Esophagus squamous epithelium (tissue), 5 donors: ENCODE measurements at regions not wholly inside any gene's neighbourhood (a gene's known extent, or its start where the extent isn't known, plus 50 kb on each side); places are given as distances from the start of the nearest gene placed in this dataset.

Source experiments
- DNase-seq: peaks from one replicate; lab custom pipeline; 2025; lab: John Stamatoyannopoulos, UW
- H3K27ac ChIP-seq, 4 donors: fragments of 200-600 bp; sonication (generic); one replicate each; pipeline ENCODE4 v1.5.1; 2016 to 2019; ENCODE audit warnings: mild to moderate bottlenecking in 1 of 4
- H3K27me3 ChIP-seq, 4 donors: fragments of 200-600 bp; sonication (generic); 1 replicate in 3 of 4; 2 replicates in 1 of 4; pipeline versions ENCODE4 v1.5.1 to v1.6.0; 2017 to 2021; ENCODE audit warnings: antibody characterized with exemption in 1 of 4
- H3K36me3 ChIP-seq, 3 donors: fragments of 200-600 bp; sonication (generic); one replicate each; pipeline ENCODE4 v1.5.1; 2016 to 2019
- H3K4me1 ChIP-seq, 3 donors: fragments of 200-600 bp; sonication (generic); one replicate each; pipeline ENCODE4 v1.5.1; 2017 to 2019
- H3K4me3 ChIP-seq, 4 donors: fragments of 200-600 bp; sonication (generic); 1 replicate in 3 of 4; 2 replicates in 1 of 4; pipeline ENCODE4 v1.5.1; 2016 to 2019; ENCODE audit warnings: mild to moderate bottlenecking in 2 of 4, moderate library complexity in 1 of 4
- H3K9me3 ChIP-seq, 3 donors: fragments of 200-600 bp; sonication (generic); one replicate each; pipeline ENCODE4 v1.5.1; 2016 to 2019
- CTCF ChIP-seq, 6 experiments: fragments of 450-650 bp in 4 of 6; fragments of 200-600 bp in 2 of 6; sonication (generic) in 2 of 6; IDR thresholded peaks; one replicate each; pipeline ENCODE4 v1.5.1; 2016 to 2019; ENCODE audit warnings: antibody characterized with exemption in 6 of 6, mild to moderate bottlenecking in 4 of 6, moderate library complexity in 4 of 6
- POLR2A ChIP-seq, 4 donors: fragments of 450-650 bp; IDR thresholded peaks; one replicate each; pipeline ENCODE4 v1.6.1; 2017; ENCODE audit warnings: antibody characterized with exemption in 4 of 4, mild to moderate bottlenecking in 4 of 4, moderate library complexity in 3 of 4
- WGBS, 2 donors: methylation state at CpG; one replicate each; pipeline ENCODE4 v1.1.5; 2018; 5-methylcytosine and 5-hydroxymethylcytosine counted together
- intact Hi-C: fragments of 100-400 bp; cut with DNase I; formaldehyde crosslinking; loops from one replicate; pipeline ENCODE4 v1.15.0; 2022
- donor health status: DM: yes; HTN: yes; CAD: no.

DNA sequence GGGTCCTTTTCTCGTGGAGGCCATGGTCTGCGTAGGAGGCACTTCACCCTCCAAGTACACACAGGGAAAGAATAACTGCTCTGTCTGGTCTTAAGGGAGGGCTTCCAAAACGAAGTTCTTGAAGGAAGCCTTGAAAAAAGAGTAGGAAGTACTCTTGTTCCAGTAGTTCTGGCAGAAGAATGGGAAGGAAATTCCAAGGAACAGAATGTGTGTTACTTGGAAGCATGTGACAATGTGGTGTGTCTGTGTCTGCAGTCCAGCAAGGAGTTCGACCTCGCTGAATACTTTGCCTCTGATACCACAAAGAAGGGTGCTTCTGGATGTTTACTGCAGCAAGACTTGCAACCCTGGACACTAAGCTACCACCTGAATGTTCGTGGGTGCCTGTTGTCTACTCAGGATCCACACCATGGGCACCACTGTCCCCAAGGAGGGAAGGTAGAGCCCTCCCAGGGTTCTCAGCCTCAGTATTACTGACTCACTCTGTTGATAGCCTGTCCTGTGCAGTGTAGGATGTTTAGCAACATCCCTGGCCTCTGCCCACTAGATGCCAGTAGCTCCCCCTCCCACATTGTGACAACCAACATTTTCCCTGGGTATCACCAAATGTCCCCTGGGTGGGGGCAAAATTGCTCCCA is 471.6 kb upstream of the CDH4 start:
- no peak for DNase-seq
- Histone ChIP-seq H3K4me1 (no peaks in the 10 kb centered on the region), H3K36me3 (no peaks in the 10 kb centered on the region), H3K27ac (no peak overlapping the region), H3K27me3 (no peaks in the 10 kb centered on the region), H3K9me3 (peaks cover 0 to 4% (median 0%) of the 10 kb centered on the region in 3 donors), H3K4me3 (no peak overlapping the region)
- TF ChIP-seq POLR2A (IDR thresholded peaks at IDR 0.05) (no peak), CTCF (IDR thresholded peaks at IDR 0.05) (no peak)
- intact Hi-C loops: no loop called here
- 61 to 65% methylated on average over 5 to 6 of the region's 6 CpGs for WGBS, 2 donors

DNA sequence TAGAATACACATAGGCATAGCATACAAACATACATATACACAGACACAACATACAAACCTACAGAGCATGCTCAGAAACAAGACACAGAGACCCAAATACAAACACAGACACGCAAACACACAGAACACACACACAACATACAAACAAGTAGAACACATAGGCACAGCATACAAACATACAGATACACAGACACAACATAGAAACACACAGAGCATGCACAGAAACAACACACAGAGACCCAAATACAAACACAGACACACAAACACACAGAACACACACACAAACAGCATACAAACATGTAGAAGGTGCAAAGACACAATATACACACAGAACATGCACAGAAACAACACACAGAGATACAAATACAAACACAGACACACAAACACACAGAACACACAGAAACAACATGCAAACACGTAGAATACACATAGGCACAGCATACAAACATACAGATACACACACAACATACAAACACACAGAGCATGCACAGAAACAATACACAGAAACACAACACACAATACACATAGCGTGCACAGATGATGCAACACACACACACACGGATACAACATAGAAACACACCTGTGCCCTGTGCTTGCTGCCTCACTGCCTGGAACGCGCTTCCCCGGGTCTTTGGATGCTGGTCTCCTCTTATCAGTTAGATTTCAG is 469.0 kb upstream of the CDH4 start:
- Histone ChIP-seq H3K27ac (no peak overlapping the region), H3K27me3 (no peaks in the 10 kb centered on the region), H3K36me3 (no peaks in the 10 kb centered on the region), H3K4me1 (peaks cover 0 to 4% (median 0%) of the 10 kb centered on the region in 3 donors), H3K4me3 (no peak overlapping the region), H3K9me3 (peaks cover 0 to 4% (median 0%) of the 10 kb centered on the region in 3 donors)
- WGBS, 2 donors: 84 to 86% methylated on average over 7 of the region's 7 CpGs
- no peak for DNase-seq
- TF ChIP-seq CTCF (IDR thresholded peaks at IDR 0.05) (no peak), POLR2A (IDR thresholded peaks at IDR 0.05) (no peak)
- intact Hi-C loops: no loop called here

DNA sequence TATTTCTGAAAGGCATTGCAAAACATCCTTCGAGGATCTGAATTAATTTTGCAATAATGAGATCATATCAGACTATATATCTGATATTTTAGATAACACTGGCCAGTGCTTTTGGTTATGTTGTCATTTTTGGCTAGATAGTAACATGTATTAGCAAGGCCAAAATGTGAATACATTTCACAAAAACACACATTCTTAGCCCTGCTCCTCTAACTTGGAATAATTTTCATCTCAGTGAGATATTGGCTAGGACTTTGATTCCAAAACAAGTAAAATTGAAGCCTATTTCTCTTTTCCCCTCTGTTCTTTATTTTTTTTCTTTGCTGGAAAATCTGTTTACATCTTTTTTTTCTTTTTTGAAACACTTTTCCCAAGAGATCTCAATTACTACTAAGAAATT is 466.8 kb upstream of the CDH4 start:
- H3K4me3 ChIP-seq: no peak overlapping the region
- intact Hi-C loops: no loop called here

DNA sequence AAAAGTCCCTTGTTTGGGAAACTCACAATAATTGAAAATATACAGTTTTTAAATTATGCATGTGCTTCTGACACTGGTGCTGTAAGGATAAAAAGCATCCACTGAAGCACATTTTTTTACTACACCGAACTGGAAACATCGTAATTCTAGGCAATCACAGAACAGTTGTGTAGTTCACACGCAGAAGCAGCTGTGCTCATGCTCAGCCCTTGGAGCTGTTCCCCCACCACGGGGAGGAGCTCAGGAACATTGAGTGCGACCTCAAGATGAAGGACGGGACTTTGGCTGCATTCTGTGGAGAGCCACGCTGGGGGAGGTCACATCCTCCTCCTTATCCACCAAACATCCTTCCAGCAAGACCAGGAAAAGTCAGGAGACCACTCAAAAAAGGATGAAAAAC is 466.3 kb upstream of the CDH4 start:
- Histone ChIP-seq H3K27me3 (no peaks in the 10 kb centered on the region), H3K36me3 (no peaks in the 10 kb centered on the region), H3K27ac (no peak overlapping the region), H3K9me3 (no peaks in the 10 kb centered on the region), H3K4me3 (no peak overlapping the region), H3K4me1 (peaks cover 0 to 4% (median 0%) of the 10 kb centered on the region in 3 donors)
- intact Hi-C loops: no loop called here
- WGBS, 2 donors: 35 to 36% methylated on average over 6 to 7 of the region's 7 CpGs
- no peak for TF ChIP-seq POLR2A (IDR thresholded peaks at IDR 0.05)
- no peak for TF ChIP-seq CTCF (IDR thresholded peaks at IDR 0.05)
- no peak for DNase-seq

More for the DNA sequence above, 466.8 kb upstream of the CDH4 start:
- WGBS, 2 donors: 43 to 59% methylated on average over 1 of the region's 1 CpG
- no peak for DNase-seq
- no peaks in the 10 kb centered on the region for H3K27me3 ChIP-seq
- H3K9me3 ChIP-seq: no peaks in the 10 kb centered on the region
- peaks cover 0 to 4% (median 0%) of the 10 kb centered on the region in 3 donors for H3K4me1 ChIP-seq
- TF ChIP-seq POLR2A (IDR thresholded peaks at IDR 0.05) (no peak), CTCF (IDR thresholded peaks at IDR 0.05) (no peak)
- no peaks in the 10 kb centered on the region for H3K36me3 ChIP-seq
- no peak overlapping the region for H3K27ac ChIP-seq

GRCh38 chr20:60786686-60787217 is 465.3 kb upstream of the CDH4 start:
- H3K27me3 ChIP-seq: no peaks in the 10 kb centered on the region
- H3K36me3 ChIP-seq: no peaks in the 10 kb centered on the region
- no peaks in the 10 kb centered on the region for H3K9me3 ChIP-seq
- WGBS, 2 donors: 62 to 74% methylated on average over 4 of the region's 4 CpGs
- no peak for TF ChIP-seq POLR2A (IDR thresholded peaks at IDR 0.05)
- TF ChIP-seq CTCF (IDR thresholded peaks at IDR 0.05): no peak
- intact Hi-C loops: no loop called here
- H3K4me1 ChIP-seq: peaks cover 0 to 4% (median 0%) of the 10 kb centered on the region in 3 donors
- no peak for DNase-seq
- no peak overlapping the region for H3K4me3 ChIP-seq
- H3K27ac ChIP-seq: no peak overlapping the region
